ENCODE measurements at regions not wholly inside any gene's neighbourhood (a gene's known extent, or its start where the extent isn't known, plus 50 kb on each side); places are given as distances from the start of the nearest gene placed in this dataset.

DNA sequence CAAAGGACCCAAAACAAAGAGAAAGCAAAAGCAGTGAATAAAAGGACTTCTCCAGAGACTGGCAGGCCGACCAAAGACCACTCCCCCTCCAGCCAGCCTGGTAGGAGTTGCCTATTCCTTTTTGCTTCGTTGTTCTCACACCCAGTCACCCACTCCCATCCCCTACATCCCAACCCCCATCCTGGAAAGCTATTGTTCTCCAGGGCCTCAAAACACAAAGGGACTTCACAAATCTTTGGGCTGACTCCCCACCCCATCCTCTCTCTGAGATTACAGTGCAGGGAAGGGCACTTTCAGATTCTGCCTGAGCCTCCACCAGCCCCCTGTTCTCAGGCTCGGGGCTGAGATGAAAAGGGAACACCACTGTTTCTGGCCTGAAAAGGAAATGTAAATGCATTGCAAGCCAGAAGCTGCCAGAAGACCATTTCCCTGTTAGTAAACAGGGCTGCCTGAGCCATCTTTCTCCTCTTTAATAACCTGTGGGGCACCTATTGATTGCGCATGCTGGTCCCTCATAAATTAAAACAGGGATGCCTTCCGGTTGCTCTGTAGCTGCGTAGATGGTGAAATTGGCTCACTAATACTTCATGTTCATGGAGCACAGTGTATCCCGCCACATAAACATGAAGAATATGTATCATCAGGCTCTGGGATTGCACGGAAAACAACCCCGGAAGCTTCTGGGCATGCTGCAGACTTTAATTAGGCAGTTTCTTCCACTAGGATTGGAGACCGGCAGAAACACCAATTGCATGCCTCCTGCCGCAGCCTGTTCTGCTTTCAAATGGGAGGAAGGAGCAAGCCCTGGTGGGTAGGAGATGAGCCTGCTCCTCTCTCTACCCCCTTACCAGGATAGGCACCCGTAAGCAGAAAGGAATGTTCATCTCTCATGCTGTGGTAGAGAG is 130.3 kb upstream of the FUT8 start:
- no peaks in the 10 kb centered on the region; the same call in 1 of the 2 replicates for H3K9me3 ChIP-seq (ENCODE audit: control insufficient read depth, insufficient read depth, low read length)
- H3K4me1 ChIP-seq (ENCODE audit: control insufficient read depth, insufficient read depth, low read length), result peaks cover 20% of the 10 kb centered on the region
- H3K9ac ChIP-seq (ENCODE audit: low read depth, low read length), result peak overlapping the region; percentile 3; the same call in 1 of the 2 replicates
- H3K27ac ChIP-seq (ENCODE audit: low read depth, low read length), result peak overlapping the region; percentile 92
- no peaks in the 10 kb centered on the region for H3K27me3 ChIP-seq (ENCODE audit: control insufficient read depth, insufficient read depth, low read length)
- H3K4me3 ChIP-seq (ENCODE audit: low read depth, low read length), result 0 out of 2 replicates have a peak overlapping the region, but pooled peaks have one; percentile 8
- no peaks in the 10 kb centered on the region for H3K36me3 ChIP-seq (ENCODE audit: control insufficient read depth, insufficient read depth, low read length)

DNA sequence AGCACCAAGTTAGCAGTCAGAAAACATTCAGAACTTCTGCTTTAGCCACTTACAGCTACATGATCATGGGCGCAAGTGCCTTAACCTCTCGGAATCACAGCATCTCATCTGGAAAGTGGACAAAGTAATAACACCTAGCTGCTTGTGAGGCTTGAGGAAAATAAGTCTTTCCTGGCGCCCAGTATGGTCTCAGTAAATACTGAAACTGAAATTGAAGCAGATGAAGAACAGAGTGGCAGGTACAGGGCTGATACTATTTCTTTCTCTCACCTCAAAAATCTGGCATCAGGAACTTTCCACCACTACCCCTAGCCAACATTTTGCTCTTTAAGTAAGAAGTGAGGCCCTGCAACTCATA is 129.7 kb upstream of the FUT8 start:
- H3K9me3 ChIP-seq (ENCODE audit: control insufficient read depth, insufficient read depth, low read length), result no peaks in the 10 kb centered on the region; the same call in 1 of the 2 replicates
- H3K27me3 ChIP-seq (ENCODE audit: control insufficient read depth, insufficient read depth, low read length), result no peaks in the 10 kb centered on the region
- H3K4me3 ChIP-seq (ENCODE audit: low read depth, low read length), result no peak overlapping the region
- no peaks in the 10 kb centered on the region for H3K36me3 ChIP-seq (ENCODE audit: control insufficient read depth, insufficient read depth, low read length)
- H3K27ac ChIP-seq (ENCODE audit: low read depth, low read length), result peak overlapping the region; percentile 92
- no peak overlapping the region for H3K9ac ChIP-seq (ENCODE audit: low read depth, low read length)
- H3K4me1 ChIP-seq (ENCODE audit: control insufficient read depth, insufficient read depth, low read length), result peaks cover 15% of the 10 kb centered on the region

DNA sequence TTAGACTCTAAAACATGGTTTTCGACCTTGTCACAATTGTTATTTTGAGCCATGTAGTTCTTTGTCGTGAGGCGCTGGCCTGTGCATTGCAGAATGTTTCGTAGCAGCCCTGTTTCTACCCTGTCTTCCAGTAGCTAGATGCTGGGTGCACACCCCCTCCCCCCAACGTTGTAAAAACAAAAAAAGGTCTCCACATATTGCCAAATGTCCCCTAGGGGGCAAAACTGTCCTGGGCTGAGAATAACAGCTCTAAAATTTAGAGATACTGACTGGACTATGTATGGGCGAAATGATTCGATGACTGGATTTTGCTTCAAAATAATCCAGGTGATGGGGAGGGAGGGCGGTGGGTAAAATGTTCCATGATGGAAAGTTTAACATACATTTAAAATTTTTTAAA is 126.1 kb upstream of the FUT8 start:
- Histone ChIP-seq H3K36me3 (ENCODE audit: control insufficient read depth, insufficient read depth, low read length) (no peaks in the 10 kb centered on the region), H3K4me1 (ENCODE audit: control insufficient read depth, insufficient read depth, low read length) (peaks cover 15% of the 10 kb centered on the region), H3K9ac (ENCODE audit: low read depth, low read length) (no peak overlapping the region), H3K27ac (ENCODE audit: low read depth, low read length) (no peak overlapping the region), H3K27me3 (ENCODE audit: control insufficient read depth, insufficient read depth, low read length) (no peaks in the 10 kb centered on the region), H3K4me3 (ENCODE audit: low read depth, low read length) (no peak overlapping the region), H3K9me3 (ENCODE audit: control insufficient read depth, insufficient read depth, low read length) (no peaks in the 10 kb centered on the region)

DNA sequence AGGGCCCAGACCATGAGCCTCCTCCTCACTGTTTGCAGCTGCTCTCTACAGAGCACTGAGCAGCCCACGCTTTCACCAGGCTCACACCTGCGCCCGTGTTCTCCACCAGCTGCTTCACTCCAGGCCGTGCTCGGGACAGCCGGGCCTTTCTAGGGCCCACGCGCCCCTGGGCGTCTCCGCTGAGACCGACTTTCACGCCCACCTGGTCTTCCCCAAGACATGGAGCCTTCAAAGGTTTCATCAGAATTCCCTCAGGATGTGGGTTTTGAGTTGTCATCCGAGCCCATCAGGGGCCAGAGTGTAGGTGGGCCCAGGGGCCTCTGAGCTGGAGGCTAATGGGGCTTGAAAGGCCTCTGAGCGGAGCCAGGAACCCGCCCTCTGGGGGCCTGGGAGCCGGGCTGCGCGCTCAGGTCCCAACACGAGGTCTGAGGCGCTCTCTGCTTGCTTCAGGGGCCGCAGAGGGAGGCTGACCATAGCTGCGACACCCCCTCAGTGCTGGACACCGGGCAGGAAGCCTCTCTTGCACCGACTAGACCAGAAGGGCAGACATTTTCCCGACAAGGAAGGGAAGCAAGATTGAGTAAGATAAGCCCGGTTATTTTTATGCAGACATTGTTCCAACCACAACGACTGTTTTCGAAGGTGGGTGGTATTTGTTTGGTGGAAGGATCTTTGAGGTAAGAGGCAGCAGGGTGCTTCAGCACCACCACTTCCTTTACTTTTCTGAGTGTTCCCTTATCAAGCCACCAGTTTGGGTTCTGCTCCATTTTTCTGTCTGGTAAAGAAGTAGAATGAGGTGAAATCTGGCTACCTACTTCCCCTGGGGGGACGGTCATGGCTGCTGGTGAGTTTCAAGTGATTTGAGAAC is 125.0 kb upstream of the FUT8 start:
- no peaks in the 10 kb centered on the region for H3K36me3 ChIP-seq (ENCODE audit: control insufficient read depth, insufficient read depth, low read length)
- peaks cover 9% of the 10 kb centered on the region for H3K4me1 ChIP-seq (ENCODE audit: control insufficient read depth, insufficient read depth, low read length)
- no peaks in the 10 kb centered on the region for H3K27me3 ChIP-seq (ENCODE audit: control insufficient read depth, insufficient read depth, low read length)
- no peak overlapping the region for H3K9ac ChIP-seq (ENCODE audit: low read depth, low read length)
- H3K4me3 ChIP-seq (ENCODE audit: low read depth, low read length), result no peak overlapping the region
- no peak overlapping the region for H3K27ac ChIP-seq (ENCODE audit: low read depth, low read length)
- H3K9me3 ChIP-seq (ENCODE audit: control insufficient read depth, insufficient read depth, low read length), result no peaks in the 10 kb centered on the region

DNA sequence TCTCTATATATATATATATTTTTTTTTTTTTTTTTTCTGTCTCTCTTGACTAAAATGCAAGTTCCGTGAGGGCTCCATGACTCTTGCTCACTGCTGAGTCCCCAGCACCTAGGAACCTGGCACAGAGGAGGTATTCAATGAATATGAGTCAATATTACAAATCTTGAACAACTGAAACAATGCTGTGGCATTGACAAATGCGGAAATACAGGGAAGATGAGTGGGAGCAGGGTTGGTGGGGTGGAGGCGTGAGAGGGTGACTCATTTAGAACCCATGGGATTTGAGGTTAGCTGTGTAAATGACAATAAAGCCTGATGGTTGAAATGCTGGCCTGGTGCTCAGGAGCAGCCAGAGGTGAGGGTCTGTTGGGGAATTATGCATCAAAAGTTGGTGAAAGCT is 121.7 kb upstream of the FUT8 start:
- no peaks in the 10 kb centered on the region for H3K4me1 ChIP-seq (ENCODE audit: control insufficient read depth, insufficient read depth, low read length)
- H3K9ac ChIP-seq (ENCODE audit: low read depth, low read length), result no peak overlapping the region
- H3K36me3 ChIP-seq (ENCODE audit: control insufficient read depth, insufficient read depth, low read length), result no peaks in the 10 kb centered on the region
- H3K9me3 ChIP-seq (ENCODE audit: control insufficient read depth, insufficient read depth, low read length), result no peaks in the 10 kb centered on the region
- H3K27me3 ChIP-seq (ENCODE audit: control insufficient read depth, insufficient read depth, low read length), result no peaks in the 10 kb centered on the region
- no peak overlapping the region for H3K4me3 ChIP-seq (ENCODE audit: low read depth, low read length)
- H3K27ac ChIP-seq (ENCODE audit: low read depth, low read length), result no peak overlapping the region

DNA sequence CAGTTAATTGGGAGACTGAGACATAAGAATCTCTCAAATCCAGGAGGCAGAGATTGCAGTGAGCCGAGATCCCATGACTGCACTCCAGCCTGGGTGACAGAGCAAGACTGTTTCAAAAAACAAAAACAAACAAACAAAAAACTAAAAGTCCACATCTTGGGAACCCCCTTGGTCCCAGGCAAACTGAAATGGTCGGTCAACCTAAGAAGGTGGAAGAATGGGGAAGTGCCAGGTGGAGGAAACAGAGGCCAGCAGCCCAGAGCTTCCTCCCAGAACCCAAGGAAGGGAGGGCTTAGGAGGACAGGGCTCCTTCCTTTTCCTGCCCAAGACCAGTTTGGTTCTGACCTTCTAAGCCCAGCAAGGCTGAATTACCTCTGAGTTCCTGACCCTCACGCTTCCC is 121.0 kb upstream of the FUT8 start:
- Histone ChIP-seq H3K27me3 (ENCODE audit: control insufficient read depth, insufficient read depth, low read length) (no peaks in the 10 kb centered on the region), H3K4me1 (ENCODE audit: control insufficient read depth, insufficient read depth, low read length) (no peaks in the 10 kb centered on the region), H3K9ac (ENCODE audit: low read depth, low read length) (no peak overlapping the region; the same call in 1 of the 2 replicates), H3K27ac (ENCODE audit: low read depth, low read length) (no peak overlapping the region), H3K4me3 (ENCODE audit: low read depth, low read length) (no peak overlapping the region), H3K36me3 (ENCODE audit: control insufficient read depth, insufficient read depth, low read length) (no peaks in the 10 kb centered on the region), H3K9me3 (ENCODE audit: control insufficient read depth, insufficient read depth, low read length) (no peaks in the 10 kb centered on the region)

DNA sequence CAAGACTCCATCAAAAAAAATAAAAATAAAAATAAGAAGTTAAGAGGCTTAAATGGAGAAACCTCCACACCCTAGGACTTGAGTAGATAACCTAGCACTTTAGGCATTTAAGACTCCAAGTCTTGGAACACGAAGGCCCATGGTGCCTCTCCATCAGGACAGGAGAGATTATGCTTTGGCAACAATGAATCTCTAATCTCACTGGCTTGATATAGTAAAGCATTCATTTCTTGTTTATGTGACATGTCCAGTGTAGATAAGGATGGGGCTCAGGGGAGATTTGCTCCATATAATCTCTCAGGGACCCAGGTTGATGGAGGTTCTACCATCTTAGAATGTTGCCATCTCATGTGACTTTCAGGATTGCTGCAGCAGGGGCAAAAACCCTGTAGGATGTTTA is 117.7 kb upstream of the FUT8 start:
- Histone ChIP-seq H3K27me3 (ENCODE audit: control insufficient read depth, insufficient read depth, low read length) (no peaks in the 10 kb centered on the region), H3K9ac (ENCODE audit: low read depth, low read length) (no peak overlapping the region), H3K4me1 (ENCODE audit: control insufficient read depth, insufficient read depth, low read length) (no peaks in the 10 kb centered on the region)

DNA sequence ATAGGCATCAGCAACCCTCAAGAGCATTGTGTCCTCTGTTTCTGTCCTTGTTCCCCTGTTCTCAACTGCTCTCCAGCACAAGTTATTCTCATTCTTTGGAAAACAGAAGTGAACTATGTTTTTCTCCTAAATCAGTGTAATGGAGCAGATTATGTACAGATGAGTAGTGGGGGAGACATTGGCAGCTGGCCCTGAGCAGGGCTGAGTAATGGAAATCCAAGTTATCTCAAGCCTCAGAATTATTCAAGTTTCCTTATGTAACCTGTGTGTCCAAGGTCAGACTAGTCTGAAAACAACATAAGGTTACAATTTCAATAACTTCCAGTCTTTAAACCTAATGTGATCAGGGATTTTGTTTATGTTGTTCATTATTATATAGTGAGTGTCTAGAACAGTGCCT is 116.1 kb upstream of the FUT8 start:
- no peaks in the 10 kb centered on the region for H3K9me3 ChIP-seq (ENCODE audit: control insufficient read depth, insufficient read depth, low read length)
- no peak overlapping the region for H3K27ac ChIP-seq (ENCODE audit: low read depth, low read length)
- no peaks in the 10 kb centered on the region for H3K4me1 ChIP-seq (ENCODE audit: control insufficient read depth, insufficient read depth, low read length)
- H3K4me3 ChIP-seq (ENCODE audit: low read depth, low read length), result no peak overlapping the region
- no peaks in the 10 kb centered on the region for H3K27me3 ChIP-seq (ENCODE audit: control insufficient read depth, insufficient read depth, low read length)
- H3K9ac ChIP-seq (ENCODE audit: low read depth, low read length), result no peak overlapping the region
- no peaks in the 10 kb centered on the region for H3K36me3 ChIP-seq (ENCODE audit: control insufficient read depth, insufficient read depth, low read length)

More for the DNA sequence above, 117.7 kb upstream of the FUT8 start:
- Histone ChIP-seq H3K4me3 (ENCODE audit: low read depth, low read length) (no peak overlapping the region), H3K36me3 (ENCODE audit: control insufficient read depth, insufficient read depth, low read length) (no peaks in the 10 kb centered on the region), H3K27ac (ENCODE audit: low read depth, low read length) (no peak overlapping the region), H3K9me3 (ENCODE audit: control insufficient read depth, insufficient read depth, low read length) (no peaks in the 10 kb centered on the region)

DNA sequence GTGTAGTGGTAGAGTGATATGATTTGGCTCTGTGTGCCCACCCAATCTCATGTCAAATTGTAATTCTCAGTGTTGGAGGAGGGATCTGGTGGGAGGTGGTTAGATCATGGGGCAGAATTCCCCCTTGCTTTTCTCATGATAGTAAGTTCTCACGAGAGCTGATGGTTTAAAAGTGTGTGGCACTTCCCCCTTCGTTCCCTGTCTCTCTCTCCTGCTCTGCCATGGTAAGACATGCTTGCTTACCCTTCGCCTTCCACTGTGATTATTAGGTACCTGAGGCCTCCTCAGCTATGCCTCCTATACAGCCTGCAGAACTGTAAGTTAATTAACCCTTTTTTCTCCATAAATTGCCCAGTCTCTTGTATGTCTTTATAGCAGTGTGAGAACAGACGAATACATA is 115.7 kb upstream of the FUT8 start:
- H3K4me3 ChIP-seq (ENCODE audit: low read depth, low read length), result no peak overlapping the region
- H3K9me3 ChIP-seq (ENCODE audit: control insufficient read depth, insufficient read depth, low read length), result no peaks in the 10 kb centered on the region
- no peak overlapping the region for H3K9ac ChIP-seq (ENCODE audit: low read depth, low read length)
- no peaks in the 10 kb centered on the region for H3K27me3 ChIP-seq (ENCODE audit: control insufficient read depth, insufficient read depth, low read length)
- no peaks in the 10 kb centered on the region for H3K36me3 ChIP-seq (ENCODE audit: control insufficient read depth, insufficient read depth, low read length)
- no peak overlapping the region for H3K27ac ChIP-seq (ENCODE audit: low read depth, low read length)
- H3K4me1 ChIP-seq (ENCODE audit: control insufficient read depth, insufficient read depth, low read length), result peaks cover 2% of the 10 kb centered on the region; the same call in 1 of the 2 replicates

DNA sequence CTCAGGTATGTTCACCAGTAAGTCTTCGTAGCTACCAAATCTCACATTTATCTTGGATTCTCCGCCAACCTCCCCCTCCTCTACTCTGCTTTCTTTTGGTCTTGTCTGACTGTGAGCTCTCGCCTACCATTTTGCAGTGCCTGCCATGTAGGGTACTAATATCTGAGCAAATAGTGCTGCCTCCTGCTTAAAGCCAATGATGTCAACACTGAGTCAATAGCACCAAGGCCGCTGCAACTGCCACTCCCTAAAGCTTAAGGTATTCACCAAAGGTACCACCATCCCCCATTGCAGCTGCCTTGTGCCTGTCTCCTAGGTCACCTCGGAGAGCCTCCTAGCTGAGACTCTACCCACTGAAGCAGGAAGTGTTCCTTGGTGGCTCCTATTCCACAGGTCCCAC is 114.8 kb upstream of the FUT8 start:
- Histone ChIP-seq H3K4me1 (ENCODE audit: control insufficient read depth, insufficient read depth, low read length) (peaks cover 4% of the 10 kb centered on the region; the same call in 1 of the 2 replicates), H3K9me3 (ENCODE audit: control insufficient read depth, insufficient read depth, low read length) (no peaks in the 10 kb centered on the region), H3K4me3 (ENCODE audit: low read depth, low read length) (no peak overlapping the region), H3K27me3 (ENCODE audit: control insufficient read depth, insufficient read depth, low read length) (no peaks in the 10 kb centered on the region), H3K36me3 (ENCODE audit: control insufficient read depth, insufficient read depth, low read length) (no peaks in the 10 kb centered on the region), H3K9ac (ENCODE audit: low read depth, low read length) (no peak overlapping the region), H3K27ac (ENCODE audit: low read depth, low read length) (no peak overlapping the region)

DNA sequence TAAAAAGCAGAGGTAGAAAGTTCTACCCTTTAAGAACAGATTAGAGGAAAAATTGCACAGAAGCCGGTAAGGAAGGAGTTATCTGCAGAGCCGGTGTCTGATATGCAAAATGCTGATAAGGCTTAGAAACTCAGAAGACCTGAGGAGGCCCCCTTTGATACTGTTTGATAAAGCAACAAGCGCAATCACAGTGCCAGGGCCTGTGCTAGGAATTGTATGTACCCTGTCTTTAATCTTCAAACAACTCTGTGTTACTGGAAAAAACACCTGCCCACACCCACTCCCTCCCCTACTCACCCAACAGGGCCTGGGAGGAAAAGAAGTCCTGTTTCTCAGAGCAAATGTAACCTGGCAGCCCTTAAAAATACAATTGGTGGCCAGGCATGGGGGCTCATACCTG is 112.7 kb upstream of the FUT8 start:
- Histone ChIP-seq H3K36me3 (ENCODE audit: control insufficient read depth, insufficient read depth, low read length) (no peaks in the 10 kb centered on the region), H3K27me3 (ENCODE audit: control insufficient read depth, insufficient read depth, low read length) (no peaks in the 10 kb centered on the region), H3K27ac (ENCODE audit: low read depth, low read length) (no peak overlapping the region), H3K4me1 (ENCODE audit: control insufficient read depth, insufficient read depth, low read length) (peaks cover 19% of the 10 kb centered on the region), H3K4me3 (ENCODE audit: low read depth, low read length) (no peak overlapping the region), H3K9me3 (ENCODE audit: control insufficient read depth, insufficient read depth, low read length) (no peaks in the 10 kb centered on the region), H3K9ac (ENCODE audit: low read depth, low read length) (no peak overlapping the region)

Data from HUES48 (cell line).